PC-9 (cell line): ENCODE measurements at regions not wholly inside any gene's neighbourhood (a gene's known extent, or its start where the extent isn't known, plus 50 kb on each side); places are given as distances from the start of the nearest gene placed in this dataset.

ENCODE experiments used
- BruUV-seq: library from RNA; stranded (reverse); fragments of 400-500 nt; replicated peaks from 2 replicates; lab custom pipeline; 2021; lab: Mats Ljungman, UMichigan
- CTCF ChIA-PET: fragments of 300-600 bp; sonication (Branson Sonifier 250); formaldehyde crosslinking; loops from one replicate; lab custom pipeline; 2022; ENCODE audit warnings: antibody characterized with exemption; lab: Charles Lee
- POLR2A ChIA-PET: fragments of 300-600 bp; sonication (Branson Sonifier 250); formaldehyde crosslinking; loops from one replicate; lab custom pipeline; 2022; ENCODE audit warnings: antibody characterized with exemption; ENCODE audit not compliant: unreplicated experiment; lab: Charles Lee
- DNase-seq, 2 experiments: peaks; one replicate each; pipeline versions ENCODE4 v3.0.0 to v3.0.0-alpha.2; 2015 to 2022; ENCODE audit warnings: mixed read lengths in 1 of 2
- H2AFZ ChIP-seq: fragments of 200-600 bp; sonication (generic); 2 replicates; pipeline ENCODE4 v1.8.1; 2017; ENCODE audit warnings: antibody characterized with exemption
- H3F3A ChIP-seq: fragments of 200-600 bp; sonication (generic); 2 replicates; pipeline ENCODE4 v1.8.1; 2017; ENCODE audit warnings: antibody characterized with exemption, mild to moderate bottlenecking, low read depth; ENCODE audit not compliant: insufficient read depth
- H3K27ac ChIP-seq: fragments of 200-600 bp; sonication (generic); 2 replicates; pipeline ENCODE4 v1.6.1; 2016; ENCODE audit warnings: mixed run types
- H3K27me3 ChIP-seq: fragments of 200-600 bp; sonication (generic); 2 replicates; pipeline ENCODE4 v1.6.1; 2016; ENCODE audit warnings: low read depth, mixed run types; ENCODE audit not compliant: insufficient read depth
- H3K36me3 ChIP-seq: fragments of 200-600 bp; sonication (generic); 2 replicates; pipeline ENCODE4 v1.6.1; 2016; ENCODE audit warnings: low read depth, mixed run types
- H3K4me1 ChIP-seq: fragments of 200-600 bp; sonication (generic); replicated peaks from 2 replicates; pipeline ENCODE4 v1.6.1; 2016; ENCODE audit warnings: mixed run types; ENCODE audit not compliant: insufficient read depth
- H3K4me2 ChIP-seq: fragments of 200-600 bp; sonication (generic); 2 replicates; pipeline ENCODE4 v1.6.1; 2017; ENCODE audit warnings: mixed run types
- H3K4me3 ChIP-seq: fragments of 200-600 bp; sonication (generic); 2 replicates; pipeline ENCODE4 v1.6.1; 2016; ENCODE audit warnings: mixed run types
- H3K79me2 ChIP-seq: fragments of 200-600 bp; sonication (generic); 2 replicates; pipeline ENCODE4 v1.6.1; 2017; ENCODE audit warnings: low read depth, mixed run types
- H3K9me2 ChIP-seq: fragments of 200-600 bp; sonication (generic); 2 replicates; pipeline ENCODE4 v1.8.1; 2017; ENCODE audit warnings: mild to moderate bottlenecking; ENCODE audit not compliant: insufficient read depth
- H3K9me3 ChIP-seq: fragments of 200-600 bp; sonication (generic); 2 replicates; pipeline ENCODE4 v1.8.1; 2016; ENCODE audit warnings: low read depth; ENCODE audit not compliant: insufficient read depth
- H4K20me1 ChIP-seq: fragments of 200-600 bp; sonication (generic); 2 replicates; pipeline ENCODE4 v1.8.1; 2017; ENCODE audit not compliant: insufficient read depth
- EZH2 ChIP-seq: fragments of 200-600 bp; sonication (generic); IDR thresholded peaks from 2 replicates; pipeline ENCODE4 v1.8.0; 2017; ENCODE audit warnings: antibody characterized with exemption, low read depth
- intact Hi-C: fragments of 100-400 bp; cut with micrococcal nuclease; formaldehyde crosslinking; loops from one replicate; pipeline ENCODE4 v1.10.0; 2022; ENCODE audit not compliant: unreplicated experiment
- TF ChIP-seq, protein P1 (sequence below): fragments of 200-600 bp; sonication (generic); conservative IDR thresholded peaks from 2 replicates; pipeline ENCODE4 v1.6.1; 2017; ENCODE audit warnings: mixed run types, antibody characterized with exemption, mild to moderate bottlenecking, moderate library complexity

GRCh38 chr4:57435300-57435699, 325.1 kb upstream of the IGFBP7 start:
- Histone ChIP-seq H2AFZ (no peak overlapping the region), H3K4me3 (no peak overlapping the region), H3K36me3 (no peaks in the 10 kb centered on the region), H3K9me2 (no peaks in the 10 kb centered on the region), H3K27me3 (peaks cover 8% of the 10 kb centered on the region; the same call in 1 of the 2 replicates), H3K9me3 (no peaks in the 10 kb centered on the region), H3F3A (no peaks in the 10 kb centered on the region), H3K4me2 (no peak overlapping the region), H3K27ac (no peak overlapping the region), H3K4me1 (no peaks in the 10 kb centered on the region), H4K20me1 (no peaks in the 10 kb centered on the region), H3K79me2 (no peaks in the 10 kb centered on the region)
- ChIA-PET POLR2A (no interaction called here), CTCF (no interaction called here)
- no TSS peak for BruUV-seq
- intact Hi-C loops: no loop called here
- no peak for DNase-seq
- TF ChIP-seq EZH2: no peak
- TF ChIP-seq, protein P1, sequence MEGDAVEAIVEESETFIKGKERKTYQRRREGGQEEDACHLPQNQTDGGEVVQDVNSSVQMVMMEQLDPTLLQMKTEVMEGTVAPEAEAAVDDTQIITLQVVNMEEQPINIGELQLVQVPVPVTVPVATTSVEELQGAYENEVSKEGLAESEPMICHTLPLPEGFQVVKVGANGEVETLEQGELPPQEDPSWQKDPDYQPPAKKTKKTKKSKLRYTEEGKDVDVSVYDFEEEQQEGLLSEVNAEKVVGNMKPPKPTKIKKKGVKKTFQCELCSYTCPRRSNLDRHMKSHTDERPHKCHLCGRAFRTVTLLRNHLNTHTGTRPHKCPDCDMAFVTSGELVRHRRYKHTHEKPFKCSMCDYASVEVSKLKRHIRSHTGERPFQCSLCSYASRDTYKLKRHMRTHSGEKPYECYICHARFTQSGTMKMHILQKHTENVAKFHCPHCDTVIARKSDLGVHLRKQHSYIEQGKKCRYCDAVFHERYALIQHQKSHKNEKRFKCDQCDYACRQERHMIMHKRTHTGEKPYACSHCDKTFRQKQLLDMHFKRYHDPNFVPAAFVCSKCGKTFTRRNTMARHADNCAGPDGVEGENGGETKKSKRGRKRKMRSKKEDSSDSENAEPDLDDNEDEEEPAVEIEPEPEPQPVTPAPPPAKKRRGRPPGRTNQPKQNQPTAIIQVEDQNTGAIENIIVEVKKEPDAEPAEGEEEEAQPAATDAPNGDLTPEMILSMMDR: no peak

DNA sequence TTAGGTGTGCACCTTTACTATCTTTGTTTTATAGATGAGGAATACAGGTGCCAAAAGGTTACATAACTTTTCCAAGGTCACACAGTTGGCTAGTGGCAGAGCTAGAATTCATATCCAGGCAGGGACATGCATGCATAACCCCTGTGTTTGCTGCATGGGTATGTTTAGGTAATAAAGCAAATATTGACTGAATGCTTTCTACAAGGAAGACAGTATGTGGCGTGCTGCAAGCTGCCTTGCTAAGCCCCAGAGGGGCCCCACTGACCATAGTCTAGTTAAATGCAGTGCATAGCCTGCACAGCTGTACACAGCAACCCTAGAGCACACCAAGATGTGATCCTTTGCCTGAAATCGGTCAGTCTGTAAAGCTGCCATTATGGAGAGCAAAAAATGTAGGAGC, 320.5 kb upstream of the IGFBP7 start:
- H3K79me2 ChIP-seq: no peaks in the 10 kb centered on the region
- H3K9me2 ChIP-seq: no peaks in the 10 kb centered on the region
- intact Hi-C loops: no loop called here
- ChIA-PET POLR2A (no interaction called here), CTCF (no interaction called here)
- no peak for TF ChIP-seq EZH2
- TF ChIP-seq, protein P1: no peak
- no peak overlapping the region for H3K4me2 ChIP-seq
- H4K20me1 ChIP-seq: no peaks in the 10 kb centered on the region
- no TSS peak for BruUV-seq
- H3K4me1 ChIP-seq: no peaks in the 10 kb centered on the region
- H3K36me3 ChIP-seq: no peaks in the 10 kb centered on the region
- no peak overlapping the region for H3K27ac ChIP-seq
- H3K9me3 ChIP-seq: no peaks in the 10 kb centered on the region
- DNase-seq: no peak
- no peaks in the 10 kb centered on the region for H3F3A ChIP-seq
- H3K27me3 ChIP-seq: no peaks in the 10 kb centered on the region
- H2AFZ ChIP-seq: no peak overlapping the region
- H3K4me3 ChIP-seq: no peak overlapping the region

- BruUV-seq: no TSS peak
- intact Hi-C loops: loop anchor here (5.0 to 10.0 kb wide), 3 partner anchors 232 to 390 kb away; no protein-coding TSS in a partner anchor
- Histone ChIP-seq H3K4me1 (no peaks in the 10 kb centered on the region), H3F3A (no peaks in the 10 kb centered on the region), H4K20me1 (no peaks in the 10 kb centered on the region), H3K36me3 (no peaks in the 10 kb centered on the region), H3K4me2 (no peak overlapping the region), H3K4me3 (no peak overlapping the region), H3K79me2 (no peaks in the 10 kb centered on the region), H3K9me3 (no peaks in the 10 kb centered on the region), H3K9me2 (no peaks in the 10 kb centered on the region), H2AFZ (no peak overlapping the region), H3K27me3 (no peaks in the 10 kb centered on the region), H3K27ac (no peak overlapping the region)
- DNase-seq: peak in 1 of 2 experiments; percentile 37
- ChIA-PET CTCF (interaction anchor here (1.1 kb wide), 1 partner anchor 14 kb away, joined by 3 read pairs; no protein-coding TSS in a partner anchor), POLR2A (no interaction called here)
- TF ChIP-seq, protein P1: peak; percentile 69
- TF ChIP-seq EZH2: no peak
Measured at GRCh38 chr4:57426779-57427395, 316.7 kb upstream of the IGFBP7 start.
